ENCODE measurements at regions not wholly inside any gene's neighbourhood (a gene's known extent, or its start where the extent isn't known, plus 50 kb on each side); places are given as distances from the start of the nearest gene placed in this dataset.

DNA sequence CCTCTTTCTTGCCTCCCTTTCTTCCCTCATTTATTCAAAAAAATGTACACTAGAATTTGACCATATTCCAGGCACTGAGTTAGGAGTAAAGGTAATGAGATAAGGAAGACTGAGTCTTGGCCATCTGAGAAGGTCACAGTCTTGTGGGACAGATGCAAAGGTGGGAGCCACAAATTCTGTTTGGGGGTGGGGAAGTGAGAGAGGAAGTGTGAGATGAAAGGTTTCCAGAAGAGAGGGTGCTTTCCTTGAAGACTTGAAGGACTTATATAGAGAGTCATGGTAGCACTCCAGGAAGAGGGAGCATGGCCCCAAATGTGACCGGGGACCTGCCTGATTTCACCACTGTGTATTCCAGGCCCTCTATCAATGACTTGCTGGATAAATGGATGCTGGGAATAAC, 320.6 kb downstream of the LPIN1 start:
- 0 out of 2 replicates have a peak overlapping the region, but pooled peaks have one; percentile 5 for H3K4me2 ChIP-seq (ENCODE audit: low read length)

DNA sequence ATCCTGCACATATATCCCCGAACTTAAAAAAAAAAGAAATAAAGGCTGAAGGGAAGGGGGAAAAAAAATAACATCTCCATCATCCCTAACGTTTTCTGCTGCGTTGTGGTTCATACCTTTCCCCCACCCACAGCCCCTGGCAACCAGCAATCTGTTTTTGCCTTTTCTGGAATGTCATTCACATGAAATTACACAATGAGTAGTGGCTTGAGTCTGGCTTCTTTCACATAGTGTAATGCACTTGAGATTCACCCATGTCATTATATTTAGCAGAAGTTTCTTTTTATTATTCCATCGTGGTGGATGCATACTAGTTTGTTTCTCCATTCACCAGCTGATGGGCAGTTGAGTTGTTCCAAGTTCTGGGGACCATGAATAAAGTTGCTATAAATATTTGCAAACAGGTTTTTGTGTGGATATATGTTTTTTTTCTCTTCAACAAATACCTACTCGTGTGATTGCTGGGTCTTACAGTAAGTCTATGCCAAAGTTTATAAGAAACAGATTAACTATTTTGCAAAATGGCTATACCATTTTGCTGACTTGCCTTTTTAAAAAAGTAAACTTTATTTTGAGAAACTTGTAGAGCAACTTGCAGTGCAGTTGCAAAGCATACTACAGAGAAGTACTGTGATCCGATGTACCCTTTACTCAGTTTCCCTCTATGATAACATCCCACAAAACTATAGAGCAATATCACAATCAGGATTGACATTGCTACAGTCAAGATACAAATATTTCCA, 322.5 kb downstream of the LPIN1 start:
- Histone ChIP-seq H4K20me1 (ENCODE audit: control insufficient read depth, insufficient read depth, low read depth, low read length) (no peaks in the 10 kb centered on the region), H3K9me2 (replicated peaks; ENCODE audit: control insufficient read depth, low read length) (no peaks in the 10 kb centered on the region), H3K79me2 (ENCODE audit: control insufficient read depth, low read length) (no peaks in the 10 kb centered on the region), H3K4me3 (ENCODE audit: low read length) (no peak overlapping the region), H3K27ac (ENCODE audit: low read depth, low read length) (no peak overlapping the region), H3F3A (ENCODE audit: control insufficient read depth, insufficient read depth) (no peaks in the 10 kb centered on the region), H3K36me3 (ENCODE audit: control insufficient read depth, low read length) (no peaks in the 10 kb centered on the region), H3K27me3 (ENCODE audit: control insufficient read depth, low read length) (no peaks in the 10 kb centered on the region), H3K9me3 (ENCODE audit: control insufficient read depth, insufficient read depth, low read length) (no peaks in the 10 kb centered on the region), H3K4me2 (ENCODE audit: low read length) (no peak overlapping the region), H3K4me1 (ENCODE audit: control insufficient read depth, low read length) (peaks cover 34% of the 10 kb centered on the region)
- TF ChIP-seq EZH2phosphoT487 (IDR thresholded peaks at IDR 0.05; ENCODE audit: borderline replicate concordance, low read length) = no peak
- TF ChIP-seq, protein P1, sequence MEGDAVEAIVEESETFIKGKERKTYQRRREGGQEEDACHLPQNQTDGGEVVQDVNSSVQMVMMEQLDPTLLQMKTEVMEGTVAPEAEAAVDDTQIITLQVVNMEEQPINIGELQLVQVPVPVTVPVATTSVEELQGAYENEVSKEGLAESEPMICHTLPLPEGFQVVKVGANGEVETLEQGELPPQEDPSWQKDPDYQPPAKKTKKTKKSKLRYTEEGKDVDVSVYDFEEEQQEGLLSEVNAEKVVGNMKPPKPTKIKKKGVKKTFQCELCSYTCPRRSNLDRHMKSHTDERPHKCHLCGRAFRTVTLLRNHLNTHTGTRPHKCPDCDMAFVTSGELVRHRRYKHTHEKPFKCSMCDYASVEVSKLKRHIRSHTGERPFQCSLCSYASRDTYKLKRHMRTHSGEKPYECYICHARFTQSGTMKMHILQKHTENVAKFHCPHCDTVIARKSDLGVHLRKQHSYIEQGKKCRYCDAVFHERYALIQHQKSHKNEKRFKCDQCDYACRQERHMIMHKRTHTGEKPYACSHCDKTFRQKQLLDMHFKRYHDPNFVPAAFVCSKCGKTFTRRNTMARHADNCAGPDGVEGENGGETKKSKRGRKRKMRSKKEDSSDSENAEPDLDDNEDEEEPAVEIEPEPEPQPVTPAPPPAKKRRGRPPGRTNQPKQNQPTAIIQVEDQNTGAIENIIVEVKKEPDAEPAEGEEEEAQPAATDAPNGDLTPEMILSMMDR (IDR thresholded peaks at IDR 0.05; ENCODE audit: low read depth, low read length, poor library complexity, severe bottlenecking) = no peak

More for the DNA sequence above, 320.6 kb downstream of the LPIN1 start:
- Histone ChIP-seq H3K36me3 (ENCODE audit: control insufficient read depth, low read length) (no peaks in the 10 kb centered on the region), H3K9me2 (replicated peaks; ENCODE audit: control insufficient read depth, low read length) (no peaks in the 10 kb centered on the region), H3K79me2 (ENCODE audit: control insufficient read depth, low read length) (no peaks in the 10 kb centered on the region), H3K27me3 (ENCODE audit: control insufficient read depth, low read length) (no peaks in the 10 kb centered on the region), H3K4me1 (ENCODE audit: control insufficient read depth, low read length) (peaks cover 34% of the 10 kb centered on the region), H4K20me1 (ENCODE audit: control insufficient read depth, insufficient read depth, low read depth, low read length) (no peaks in the 10 kb centered on the region), H3K9me3 (ENCODE audit: control insufficient read depth, insufficient read depth, low read length) (peaks cover 8% of the 10 kb centered on the region; the same call in 1 of the 2 replicates), H3K4me3 (ENCODE audit: low read length) (no peak overlapping the region), H3K27ac (ENCODE audit: low read depth, low read length) (no peak overlapping the region), H3F3A (ENCODE audit: control insufficient read depth, insufficient read depth) (no peaks in the 10 kb centered on the region)
- TF ChIP-seq EZH2phosphoT487 (IDR thresholded peaks at IDR 0.05; ENCODE audit: borderline replicate concordance, low read length) = no peak
- TF ChIP-seq, protein P1 (IDR thresholded peaks at IDR 0.05; ENCODE audit: low read depth, low read length, poor library complexity, severe bottlenecking) = no peak

DNA sequence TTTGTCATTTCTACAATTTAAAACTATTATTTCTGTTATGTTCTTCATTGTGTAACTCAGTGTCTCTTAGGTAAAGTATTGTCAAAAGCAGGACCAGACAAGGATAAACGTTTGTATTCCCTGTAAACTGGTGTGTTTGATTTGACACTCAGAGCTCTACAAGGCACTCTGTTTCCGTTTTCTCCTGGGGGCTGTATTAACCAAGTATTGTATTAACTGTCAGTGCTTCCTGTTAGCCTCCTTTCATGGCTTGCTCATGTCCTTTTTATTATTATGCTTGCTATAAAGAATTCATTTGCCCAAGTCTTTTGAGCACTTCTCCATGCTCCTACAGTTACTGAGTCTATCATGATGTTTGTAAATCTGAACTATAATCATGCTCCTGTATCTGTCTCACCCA, 323.7 kb downstream of the LPIN1 start:
- TF ChIP-seq, protein P1 (IDR thresholded peaks at IDR 0.05; ENCODE audit: low read depth, low read length, poor library complexity, severe bottlenecking) = no peak
- no peak for TF ChIP-seq EZH2phosphoT487 (IDR thresholded peaks at IDR 0.05; ENCODE audit: borderline replicate concordance, low read length)
- Histone ChIP-seq H3K4me1 (ENCODE audit: control insufficient read depth, low read length) (peaks cover 34% of the 10 kb centered on the region), H3K4me2 (ENCODE audit: low read length) (peak overlapping the region; percentile 48), H3K27ac (ENCODE audit: low read depth, low read length) (peak overlapping the region; percentile 5; the same call in 1 of the 2 replicates), H4K20me1 (ENCODE audit: control insufficient read depth, insufficient read depth, low read depth, low read length) (no peaks in the 10 kb centered on the region), H3F3A (ENCODE audit: control insufficient read depth, insufficient read depth) (no peaks in the 10 kb centered on the region), H3K79me2 (ENCODE audit: control insufficient read depth, low read length) (no peaks in the 10 kb centered on the region), H3K9me3 (ENCODE audit: control insufficient read depth, insufficient read depth, low read length) (no peaks in the 10 kb centered on the region), H3K27me3 (ENCODE audit: control insufficient read depth, low read length) (no peaks in the 10 kb centered on the region), H3K4me3 (ENCODE audit: low read length) (peak overlapping the region; percentile 6; the same call in 1 of the 2 replicates), H3K36me3 (ENCODE audit: control insufficient read depth, low read length) (no peaks in the 10 kb centered on the region), H3K9me2 (replicated peaks; ENCODE audit: control insufficient read depth, low read length) (no peaks in the 10 kb centered on the region)
